Head of caudate nucleus (tissue), 42 donors: ENCODE measurements at regions not wholly inside any gene's neighbourhood (a gene's known extent, or its start where the extent isn't known, plus 50 kb on each side); places are given as distances from the start of the nearest gene placed in this dataset.
"Not testable (repeated sequence)": the region's sequence is repeated elsewhere in the genome, so short reads cannot be mapped to it uniquely, and the experiment has no call there.

Source experiments
- DNase-seq, 42 donors: peaks; one replicate each; pipeline versions ENCODE4 v3.0.0 to v3.0.0-alpha.2; 2020 to 2021; ENCODE audit warnings: mixed read lengths in 7 of 42
- intact Hi-C: fragments of 100-400 bp; cut with DNase I; formaldehyde crosslinking; loops from one replicate; pipeline ENCODE4 v1.15.0; 2022

DNA sequence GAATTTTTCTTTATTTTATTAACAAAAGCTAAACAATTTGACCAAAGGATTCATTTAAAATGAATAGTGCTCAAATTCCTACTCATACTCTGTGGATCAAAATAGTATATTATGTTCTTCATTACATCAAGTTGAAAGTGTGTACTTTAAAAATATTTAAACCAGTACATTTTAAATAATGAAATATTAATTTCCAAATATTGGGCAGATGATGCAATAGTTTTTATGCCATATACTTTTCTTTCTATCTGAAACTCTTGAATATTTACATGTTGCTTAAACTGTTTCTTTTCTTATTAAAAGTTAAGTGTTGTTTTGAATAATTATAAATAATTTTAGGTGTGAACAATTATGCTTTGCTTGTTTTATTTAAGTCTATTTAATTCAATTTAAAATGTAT lies 144.7 kb upstream of the TMPRSS15 start:
- DNase-seq = no peak
- intact Hi-C loops = no loop called here

GRCh38 chr21:18549214-18549905 lies 145.8 kb upstream of the TMPRSS15 start:
- DNase-seq = no peak

DNA sequence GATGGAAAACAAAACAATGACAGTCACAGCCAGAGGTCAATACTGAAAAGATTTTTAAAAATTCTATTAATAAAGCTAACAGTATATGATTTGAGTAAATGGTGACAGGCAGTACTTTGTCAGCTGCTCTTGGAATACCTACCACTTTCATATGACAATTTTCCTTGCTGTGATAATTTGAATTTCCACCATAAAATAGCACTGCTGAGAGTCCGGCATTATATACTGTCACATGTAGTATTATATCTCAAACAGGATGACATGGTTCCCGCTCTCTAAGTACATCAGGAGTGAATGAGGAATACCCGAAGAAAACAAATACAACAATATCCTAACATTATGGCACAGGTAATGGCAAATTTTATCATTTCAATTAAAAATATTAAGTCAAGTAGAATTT lies 146.8 kb upstream of the TMPRSS15 start:
- intact Hi-C loops = no loop called here
- no peak for DNase-seq

More at GRCh38 chr21:18549214-18549905, 145.8 kb upstream of the TMPRSS15 start:
- intact Hi-C loops = no loop called here

- intact Hi-C loops = no loop called here
- no peak for DNase-seq
Measured at GRCh38 chr21:18553786-18554185, 150.2 kb upstream of the TMPRSS15 start.

GRCh38 chr21:18567770-18568169 lies 164.2 kb upstream of the TMPRSS15 start:
- intact Hi-C loops, DNase-seq: not testable (repeated sequence)

DNA sequence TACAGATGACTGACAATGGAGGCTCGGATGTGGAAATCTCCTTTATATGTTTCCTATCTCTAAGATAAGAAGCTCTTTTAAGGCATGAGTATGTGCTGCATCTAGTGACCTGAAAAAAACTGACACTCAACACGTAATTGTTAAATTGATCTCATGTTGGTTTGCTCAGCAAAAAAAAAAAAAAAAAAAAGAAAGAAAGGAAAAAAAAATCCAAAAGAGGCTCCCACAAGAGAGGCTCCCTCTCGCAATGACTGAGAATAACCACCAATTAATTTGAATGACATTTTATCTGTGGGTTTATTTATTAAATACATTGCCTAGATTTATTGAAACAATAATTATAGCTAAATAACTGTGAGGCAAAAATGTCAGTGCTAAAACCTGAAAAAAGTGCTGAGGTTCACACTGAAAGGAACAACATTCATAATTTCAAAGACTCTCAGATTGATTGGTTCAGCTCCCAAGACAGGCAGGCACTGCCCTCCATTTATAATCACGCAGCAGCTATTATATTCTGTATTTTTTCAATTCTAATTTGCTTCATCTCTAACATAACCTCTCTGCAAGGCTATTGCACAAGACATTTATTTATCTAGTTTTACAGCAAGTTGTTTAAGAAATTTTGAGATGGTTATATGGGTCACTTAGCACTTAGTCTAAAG lies 184.5 kb upstream of the TMPRSS15 start:
- intact Hi-C loops = no loop called here
- no peak for DNase-seq

DNA sequence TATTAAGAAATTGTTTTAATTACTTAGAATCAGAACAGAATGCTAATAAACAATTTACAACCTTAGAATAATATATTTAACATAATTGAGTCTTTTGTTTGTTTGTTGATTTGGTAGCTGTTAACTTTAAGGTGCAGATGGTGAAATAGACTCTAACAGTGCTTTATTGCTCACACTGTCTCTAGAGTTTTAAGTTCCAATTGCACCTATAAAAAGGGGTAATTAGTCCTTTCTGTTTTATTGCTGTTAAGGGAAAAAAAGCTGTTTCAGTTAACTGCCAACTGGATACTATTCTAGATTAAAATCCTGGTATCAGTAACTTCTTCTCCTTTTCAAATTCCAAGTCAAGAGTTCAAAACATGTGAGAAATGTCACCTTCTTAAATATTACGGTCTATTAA lies 197.6 kb upstream of the TMPRSS15 start:
- DNase-seq = no peak
- intact Hi-C loops = no loop called here

DNA sequence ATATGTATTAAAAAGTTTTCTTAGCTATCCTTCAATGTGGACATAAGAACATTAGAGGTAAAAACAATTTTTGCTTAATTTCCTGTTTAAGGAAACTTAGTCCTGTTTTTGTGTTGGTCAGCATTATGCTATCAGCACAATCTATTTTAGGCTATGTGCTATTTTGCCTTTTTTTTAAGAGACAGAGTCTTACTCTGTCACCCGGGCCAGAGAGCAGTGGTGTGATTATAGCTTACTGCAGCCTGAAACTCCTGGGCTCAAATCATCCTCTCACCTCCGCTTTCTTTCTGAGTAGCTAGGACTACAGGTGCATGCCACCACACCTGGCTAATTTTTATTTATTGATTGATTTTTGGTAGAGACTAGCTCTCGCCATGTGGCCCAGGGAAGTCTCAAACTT lies 199.1 kb upstream of the TMPRSS15 start:
- intact Hi-C loops = no loop called here
- DNase-seq = no peak

GRCh38 chr21:18603261-18603660 lies 199.7 kb upstream of the TMPRSS15 start:
- intact Hi-C loops = no loop called here
- DNase-seq = no peak

GRCh38 chr21:18603980-18604379 lies 200.4 kb upstream of the TMPRSS15 start:
- intact Hi-C loops = no loop called here
- DNase-seq = no peak

- intact Hi-C loops = no loop called here
- peak in 4 of 42 donors; percentile 2 to 38 (median 16) for DNase-seq
Measured at GRCh38 chr21:18608226-18608625, 204.6 kb upstream of the TMPRSS15 start.

- DNase-seq = no peak
- intact Hi-C loops = no loop called here
Measured at GRCh38 chr21:18614303-18614702, 210.7 kb upstream of the TMPRSS15 start.

DNA sequence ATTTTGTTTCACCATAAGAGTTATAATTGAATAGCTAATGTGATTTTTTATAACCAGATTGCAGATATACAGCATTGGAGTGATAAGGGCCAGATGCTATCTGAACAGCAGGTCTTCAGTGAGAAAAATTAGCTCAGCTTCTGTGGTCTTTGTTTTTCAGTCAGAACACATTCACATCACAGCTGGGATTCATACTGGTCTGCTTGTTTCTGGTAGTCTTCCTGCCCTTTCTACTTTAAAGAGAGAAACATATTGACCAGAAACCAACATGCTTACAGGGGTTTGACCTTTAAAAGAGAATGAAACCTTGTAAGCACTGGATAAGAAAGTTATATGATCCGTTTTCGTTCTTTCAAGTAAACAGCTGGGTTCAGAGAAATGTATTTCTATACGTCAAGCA lies 213.7 kb upstream of the TMPRSS15 start:
- DNase-seq = no peak
- intact Hi-C loops = no loop called here

- intact Hi-C loops = no loop called here
- DNase-seq = no peak
Measured at GRCh38 chr21:18620436-18620835, 216.9 kb upstream of the TMPRSS15 start.

GRCh38 chr21:18622383-18622782 lies 218.8 kb upstream of the TMPRSS15 start:
- intact Hi-C loops = no loop called here
- no peak for DNase-seq

DNA sequence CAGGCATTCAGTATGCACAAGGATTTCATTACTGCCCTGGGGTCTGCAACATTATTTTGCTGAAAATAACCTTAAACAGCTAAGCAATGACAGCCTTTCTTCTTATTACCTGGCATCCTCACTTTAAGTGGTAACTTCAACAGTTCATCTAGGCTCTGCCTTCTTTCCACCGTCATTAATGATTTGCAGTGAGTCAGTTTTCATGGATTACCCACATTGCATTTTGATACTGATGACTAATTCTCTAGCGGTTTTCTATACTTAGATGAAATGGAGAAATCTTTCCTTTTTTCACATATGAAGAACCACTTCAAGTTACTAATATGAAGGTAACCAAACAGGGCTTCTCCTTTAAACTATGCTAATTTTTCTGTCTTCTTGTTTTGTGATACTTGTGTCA lies 226.9 kb upstream of the TMPRSS15 start:
- DNase-seq = peak in 2 of 42 donors; percentile 6 to 7
- intact Hi-C loops = no loop called here

DNA sequence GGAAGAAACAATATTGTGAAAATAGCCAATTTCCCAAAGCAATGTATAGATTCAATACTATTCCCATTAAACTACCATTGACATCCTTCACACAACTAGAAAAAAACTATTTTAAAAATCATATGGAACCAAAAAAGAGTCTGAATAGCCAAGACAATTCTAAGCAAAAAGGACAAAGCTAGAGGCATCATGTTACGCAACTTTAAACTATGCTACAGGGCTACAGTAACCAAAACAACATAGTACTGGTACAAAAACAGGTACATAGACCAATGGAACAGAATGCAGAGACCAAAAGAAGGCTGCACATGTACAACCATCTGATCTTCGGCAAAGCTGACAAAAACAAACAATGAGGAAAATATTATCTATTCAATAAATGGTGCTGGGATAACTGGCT lies 233.3 kb upstream of the TMPRSS15 start:
- no peak for DNase-seq
- intact Hi-C loops = no loop called here

DNA sequence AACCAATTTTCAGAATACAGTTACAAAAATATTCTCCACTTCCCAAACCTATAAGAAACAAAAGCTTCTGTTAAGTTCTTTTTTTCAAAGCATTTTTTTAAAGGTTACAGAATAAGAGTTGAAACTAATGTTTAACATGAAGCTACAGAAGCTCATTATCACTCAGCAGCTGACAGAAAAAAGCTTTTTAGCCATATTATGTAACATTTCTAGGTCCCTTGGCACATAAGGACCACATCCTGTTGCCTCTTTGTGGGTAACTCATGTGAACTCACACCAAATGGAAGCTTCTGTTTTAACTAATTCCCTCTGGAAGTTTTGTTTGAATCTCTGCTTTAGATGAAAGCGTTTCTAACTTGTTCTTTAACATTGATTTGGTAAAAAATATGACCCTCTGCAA lies 242.5 kb upstream of the TMPRSS15 start:
- no peak for DNase-seq
- intact Hi-C loops = no loop called here

DNA sequence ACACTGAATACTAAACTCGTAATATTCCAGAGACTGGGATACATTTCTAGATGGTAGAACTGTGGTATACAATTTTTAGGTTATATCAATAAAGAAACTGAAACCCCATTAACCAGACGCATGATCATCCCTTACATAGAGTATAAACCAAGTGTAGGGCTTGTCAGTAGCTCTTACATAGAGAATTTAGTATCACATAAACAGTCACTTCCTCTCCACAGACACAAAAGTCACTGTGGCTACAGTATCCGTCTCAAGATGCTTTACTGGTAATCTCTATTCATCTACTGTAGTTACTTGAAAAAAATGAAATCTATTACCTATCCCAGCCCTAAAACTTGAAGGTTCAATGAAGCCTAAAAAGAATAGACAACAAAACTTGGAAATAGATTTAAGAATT lies 252.3 kb upstream of the TMPRSS15 start:
- intact Hi-C loops = no loop called here
- DNase-seq = no peak

DNA sequence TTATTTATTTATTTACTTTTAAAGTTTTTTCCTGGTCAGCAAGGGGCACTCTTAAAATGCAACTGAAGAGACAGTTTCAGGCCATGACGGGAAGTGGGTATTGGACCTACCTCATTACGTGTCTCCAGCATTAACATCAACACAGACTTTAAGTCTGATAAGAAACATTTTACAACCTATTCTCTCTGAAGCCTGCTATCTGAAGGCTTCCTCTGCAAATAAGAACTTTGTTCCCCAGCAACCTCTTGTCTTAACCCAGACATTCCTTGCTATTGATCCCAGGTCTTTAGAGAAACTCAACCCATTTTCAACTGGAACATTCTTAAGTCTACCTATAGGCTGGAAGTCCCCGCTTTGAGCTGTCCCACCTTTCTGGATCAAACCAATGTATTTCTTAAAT lies 258.3 kb upstream of the TMPRSS15 start:
- intact Hi-C loops = no loop called here

GRCh38 chr21:18663663-18664062 lies 260.1 kb upstream of the TMPRSS15 start:
- intact Hi-C loops = no loop called here
- DNase-seq = no peak

More for the DNA sequence above, 258.3 kb upstream of the TMPRSS15 start:
- no peak for DNase-seq
